Stimulated activated naive CD8-positive, alpha-beta T cell treated with anti-CD3 and anti-CD28 coated beads, Interleukin-15, amount 100 ng/mL, for 72 hours (primary cell): ENCODE measurements at regions not wholly inside any gene's neighbourhood (a gene's known extent, or its start where the extent isn't known, plus 50 kb on each side); places are given as distances from the start of the nearest gene placed in this dataset.
A peak's percentile ranks its signal among the peaks of the same experiment; 100 is the strongest.
"Not testable (repeated sequence)": the region's sequence is repeated elsewhere in the genome, so short reads cannot be mapped to it uniquely, and the experiment has no call there.

Source experiments
- ATAC-seq: fragments of 150-1000 bp; cut with Tn5 transposase; 2 replicates; pipeline ENCODE4 v1.10.0; 2021; ENCODE audit warnings: mild to moderate bottlenecking, moderate library complexity
- DNase-seq, 2 donors: peaks; one replicate each; pipeline ENCODE4 v3.0.0; 2021 to 2022
- H3K27ac Mint-ChIP-seq, 2 donors: one replicate each; pipeline ENCODE4 v1.8.0; 2022; ENCODE audit warnings: mild to moderate bottlenecking in 2 of 2, mixed read lengths in 2 of 2, moderate library complexity in 2 of 2
- H3K27me3 Mint-ChIP-seq: one replicate; pipeline ENCODE4 v1.8.0; 2022; ENCODE audit warnings: mixed read lengths
- H3K4me1 Mint-ChIP-seq: one replicate; pipeline ENCODE4 v1.8.0; 2022; ENCODE audit warnings: mild to moderate bottlenecking, mixed read lengths
- H3K4me3 Mint-ChIP-seq, 2 donors: one replicate each; pipeline ENCODE4 v1.8.0; 2022; ENCODE audit warnings: mild to moderate bottlenecking in 2 of 2, mixed read lengths in 2 of 2, moderate library complexity in 1 of 2
- H3K9me3 Mint-ChIP-seq, 2 donors: one replicate each; pipeline ENCODE4 v1.8.0; 2022; ENCODE audit warnings: mixed read lengths in 2 of 2

GRCh38 chr6:28639445-28640290 is 114.0 kb downstream of the GPX5 start:
- peaks cover 62% of the 10 kb centered on the region for H3K27me3 Mint-ChIP-seq
- not testable (repeated sequence) for H3K4me3 Mint-ChIP-seq, DNase-seq, ATAC-seq, H3K27ac Mint-ChIP-seq, H3K9me3 Mint-ChIP-seq
- peaks cover 11% of the 10 kb centered on the region for H3K4me1 Mint-ChIP-seq

- no peaks in the 10 kb centered on the region for H3K9me3 Mint-ChIP-seq
- H3K4me1 Mint-ChIP-seq: peaks cover 2% of the 10 kb centered on the region
- peak overlapping the region in 1 of 2 donors; percentile 76 for H3K27ac Mint-ChIP-seq
- DNase-seq (peak in 1 of 2 donors; percentile 52), ATAC-seq (peak; percentile 75)
- no peak overlapping the region for H3K4me3 Mint-ChIP-seq
- peaks cover 38% of the 10 kb centered on the region for H3K27me3 Mint-ChIP-seq
Observed at GRCh38 chr6:28643017-28643740, 117.5 kb downstream of the GPX5 start.

- H3K27ac Mint-ChIP-seq: no peak overlapping the region
- H3K4me3 Mint-ChIP-seq: no peak overlapping the region
- H3K27me3 Mint-ChIP-seq: peaks cover 27% of the 10 kb centered on the region
- ATAC-seq: no peak
- H3K9me3 Mint-ChIP-seq: no peaks in the 10 kb centered on the region
- peaks cover 10% of the 10 kb centered on the region for H3K4me1 Mint-ChIP-seq
- DNase-seq: no peak
Observed at GRCh38 chr6:28646650-28647049, 121.0 kb downstream of the GPX5 start.

- peaks cover 34% of the 10 kb centered on the region for H3K27me3 Mint-ChIP-seq
- peak; percentile 72 for ATAC-seq
- H3K4me1 Mint-ChIP-seq: peaks cover 10% of the 10 kb centered on the region
- H3K9me3 Mint-ChIP-seq: no peaks in the 10 kb centered on the region
- H3K27ac Mint-ChIP-seq: peak overlapping the region; percentile 82 to 97
- DNase-seq: peak; percentile 59 to 73
- H3K4me3 Mint-ChIP-seq: peak overlapping the region; percentile 82 to 92
Observed at GRCh38 chr6:28648035-28648877, 122.6 kb downstream of the GPX5 start.

GRCh38 chr6:28648878-28649375 is 123.2 kb downstream of the GPX5 start:
- Mint-ChIP-seq H3K27ac (no peak overlapping the region), H3K9me3 (no peaks in the 10 kb centered on the region), H3K4me3 (peak overlapping the region; percentile 82 to 92), H3K27me3 (peaks cover 35% of the 10 kb centered on the region), H3K4me1 (peaks cover 10% of the 10 kb centered on the region)
- ATAC-seq (no peak), DNase-seq (no peak)

- no peaks in the 10 kb centered on the region for H3K9me3 Mint-ChIP-seq
- peaks cover 10% of the 10 kb centered on the region for H3K4me1 Mint-ChIP-seq
- no peak for DNase-seq
- H3K27me3 Mint-ChIP-seq: peaks cover 44% of the 10 kb centered on the region
- no peak overlapping the region for H3K27ac Mint-ChIP-seq
- ATAC-seq: no peak
- no peak overlapping the region for H3K4me3 Mint-ChIP-seq
Observed at GRCh38 chr6:28651161-28651560, 125.5 kb downstream of the GPX5 start.

GRCh38 chr6:28653876-28654275 is 128.2 kb downstream of the GPX5 start:
- H3K9me3 Mint-ChIP-seq: no peaks in the 10 kb centered on the region
- no peak overlapping the region for H3K4me3 Mint-ChIP-seq
- ATAC-seq (no peak), DNase-seq (no peak)
- H3K27ac Mint-ChIP-seq: no peak overlapping the region
- H3K4me1 Mint-ChIP-seq: peaks cover 22% of the 10 kb centered on the region
- H3K27me3 Mint-ChIP-seq: peaks cover 59% of the 10 kb centered on the region

- no peak overlapping the region for H3K4me3 Mint-ChIP-seq
- H3K27me3 Mint-ChIP-seq: peaks cover 72% of the 10 kb centered on the region
- peaks cover 25% of the 10 kb centered on the region for H3K4me1 Mint-ChIP-seq
- no peak overlapping the region for H3K27ac Mint-ChIP-seq
- H3K9me3 Mint-ChIP-seq: no peaks in the 10 kb centered on the region
- no peak for ATAC-seq
- DNase-seq: no peak
Observed at GRCh38 chr6:28655164-28655563, 129.5 kb downstream of the GPX5 start.

- H3K9me3 Mint-ChIP-seq: no peaks in the 10 kb centered on the region
- peaks cover 68% of the 10 kb centered on the region for H3K27me3 Mint-ChIP-seq
- H3K4me1 Mint-ChIP-seq: peaks cover 25% of the 10 kb centered on the region
- no peak overlapping the region for H3K27ac Mint-ChIP-seq
- no peak for ATAC-seq
- no peak for DNase-seq
- H3K4me3 Mint-ChIP-seq: peak overlapping the region; percentile 77
Observed at GRCh38 chr6:28656715-28657114, 131.0 kb downstream of the GPX5 start.

- Mint-ChIP-seq H3K9me3 (no peaks in the 10 kb centered on the region), H3K27me3 (peaks cover 62% of the 10 kb centered on the region), H3K4me1 (peaks cover 25% of the 10 kb centered on the region), H3K4me3 (peak overlapping the region; percentile 77), H3K27ac (peak overlapping the region in 1 of 2 donors; percentile 100)
- DNase-seq (no peak), ATAC-seq (no peak)
Observed at GRCh38 chr6:28657381-28657768, 131.7 kb downstream of the GPX5 start.

- H3K4me1 Mint-ChIP-seq: peaks cover 25% of the 10 kb centered on the region
- H3K27me3 Mint-ChIP-seq: peaks cover 62% of the 10 kb centered on the region
- peak overlapping the region; percentile 89 to 100 for H3K27ac Mint-ChIP-seq
- no peaks in the 10 kb centered on the region for H3K9me3 Mint-ChIP-seq
- peak; percentile 94 for ATAC-seq
- peak overlapping the region; percentile 77 for H3K4me3 Mint-ChIP-seq
- DNase-seq: peak; percentile 57
Observed at GRCh38 chr6:28657769-28658465, 132.2 kb downstream of the GPX5 start.

- H3K9me3 Mint-ChIP-seq: no peaks in the 10 kb centered on the region
- peaks cover 25% of the 10 kb centered on the region for H3K4me1 Mint-ChIP-seq
- peak overlapping the region; percentile 77 for H3K4me3 Mint-ChIP-seq
- peaks cover 62% of the 10 kb centered on the region for H3K27me3 Mint-ChIP-seq
- ATAC-seq (no peak), DNase-seq (no peak)
- H3K27ac Mint-ChIP-seq: peak overlapping the region; percentile 89 to 100
Observed at GRCh38 chr6:28658475-28659249, 133.0 kb downstream of the GPX5 start.

GRCh38 chr6:28659250-28659566 is 133.5 kb downstream of the GPX5 start:
- DNase-seq: no peak
- no peak for ATAC-seq
- H3K9me3 Mint-ChIP-seq: no peaks in the 10 kb centered on the region

GRCh38 chr6:28661097-28661713 is 135.5 kb downstream of the GPX5 start:
- H3K27ac Mint-ChIP-seq: no peak overlapping the region
- ATAC-seq: no peak
- no peaks in the 10 kb centered on the region for H3K9me3 Mint-ChIP-seq
- peaks cover 25% of the 10 kb centered on the region for H3K4me1 Mint-ChIP-seq
- no peak for DNase-seq
- peaks cover 59% of the 10 kb centered on the region for H3K27me3 Mint-ChIP-seq
- H3K4me3 Mint-ChIP-seq: no peak overlapping the region

More at GRCh38 chr6:28659250-28659566, 133.5 kb downstream of the GPX5 start:
- H3K4me1 Mint-ChIP-seq: peaks cover 25% of the 10 kb centered on the region
- H3K27ac Mint-ChIP-seq: no peak overlapping the region
- H3K27me3 Mint-ChIP-seq: peaks cover 58% of the 10 kb centered on the region
- peak overlapping the region; percentile 77 for H3K4me3 Mint-ChIP-seq
